ENCODE measurements at regions not wholly inside any gene's neighbourhood (a gene's known extent, or its start where the extent isn't known, plus 50 kb on each side); places are given as distances from the start of the nearest gene placed in this dataset.
A peak's percentile ranks its signal among the peaks of the same experiment; 100 is the strongest.
"Not testable (repeated sequence)": the region's sequence is repeated elsewhere in the genome, so short reads cannot be mapped to it uniquely, and the experiment has no call there.

DNA sequence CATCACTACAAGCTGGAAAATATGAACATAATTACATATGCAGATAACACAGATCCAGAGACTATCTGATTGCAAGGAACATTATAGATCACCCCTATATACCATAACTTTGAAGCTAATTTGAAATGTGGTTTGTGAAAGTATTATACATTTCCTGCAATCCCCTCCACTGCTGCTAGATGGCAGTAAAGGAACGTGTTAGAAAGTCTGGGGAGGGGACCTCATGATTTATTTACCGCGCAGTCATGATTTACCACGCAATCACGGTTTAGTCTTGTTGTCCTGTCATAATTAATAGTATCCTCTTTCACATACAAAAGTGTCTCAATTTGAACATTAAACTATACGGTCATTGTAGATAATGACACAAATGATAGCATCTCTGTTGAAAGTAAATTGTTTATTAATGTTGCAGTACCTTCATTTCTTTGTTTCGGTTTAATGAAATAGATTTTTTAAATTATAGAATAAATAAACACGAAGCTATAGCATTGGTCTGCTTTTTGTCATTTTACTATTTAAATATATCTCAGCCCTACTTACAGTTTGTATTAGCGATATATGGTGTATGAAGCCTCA is 145.3 kb upstream of the PRSS1 start:
- peak; percentile 66 for DNase-seq (ENCODE audit: low spot score)

GRCh38 chr7:142602756-142603155 is 146.5 kb upstream of the PRSS1 start:
- no peak for DNase-seq (ENCODE audit: low spot score)

- no peak for DNase-seq (ENCODE audit: low spot score)
Measured at GRCh38 chr7:142602183-142602582, 147.1 kb upstream of the PRSS1 start.

DNA sequence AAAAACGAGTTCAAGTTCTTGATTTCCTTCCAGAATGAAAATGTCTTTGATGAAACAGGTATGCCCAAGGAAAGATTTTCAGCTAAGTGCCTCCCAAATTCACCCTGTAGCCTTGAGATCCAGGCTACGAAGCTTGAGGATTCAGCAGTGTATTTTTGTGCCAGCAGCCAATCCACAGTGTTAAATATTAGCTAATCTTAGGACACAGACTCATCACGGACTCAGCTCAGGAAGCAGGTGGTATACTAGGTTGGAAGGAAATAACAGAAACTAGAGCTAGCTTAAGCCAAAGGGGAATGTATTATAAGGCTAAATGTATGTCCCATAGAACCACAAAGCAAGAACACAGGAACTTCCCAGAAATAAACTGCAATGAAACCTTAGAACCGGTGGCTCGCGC is 151.0 kb upstream of the PRSS1 start:
- no peak for DNase-seq (ENCODE audit: low spot score)

DNA sequence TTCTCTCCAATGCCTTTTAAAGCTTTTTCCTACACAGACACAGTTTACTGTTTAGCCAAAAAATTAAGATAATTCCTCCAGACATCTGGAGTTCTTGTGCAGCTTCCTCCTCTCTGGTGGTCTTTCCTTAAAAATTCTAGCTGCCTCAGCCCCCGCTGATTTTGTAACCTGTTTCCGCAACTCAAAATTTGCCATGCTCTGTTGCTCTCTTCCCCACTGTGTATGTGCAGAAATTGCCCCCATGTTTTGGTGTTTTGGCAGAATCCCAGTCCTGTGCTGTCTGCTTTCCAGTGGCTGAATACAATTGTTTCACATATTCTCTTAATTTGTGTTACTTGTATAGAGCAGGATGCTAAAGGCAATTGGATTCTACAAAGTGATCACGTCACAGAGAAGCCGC is 151.7 kb upstream of the PRSS1 start:
- no peak for DNase-seq (ENCODE audit: low spot score)

GRCh38 chr7:142595816-142596516 is 153.3 kb upstream of the PRSS1 start:
- no peak for DNase-seq (ENCODE audit: low spot score)

DNA sequence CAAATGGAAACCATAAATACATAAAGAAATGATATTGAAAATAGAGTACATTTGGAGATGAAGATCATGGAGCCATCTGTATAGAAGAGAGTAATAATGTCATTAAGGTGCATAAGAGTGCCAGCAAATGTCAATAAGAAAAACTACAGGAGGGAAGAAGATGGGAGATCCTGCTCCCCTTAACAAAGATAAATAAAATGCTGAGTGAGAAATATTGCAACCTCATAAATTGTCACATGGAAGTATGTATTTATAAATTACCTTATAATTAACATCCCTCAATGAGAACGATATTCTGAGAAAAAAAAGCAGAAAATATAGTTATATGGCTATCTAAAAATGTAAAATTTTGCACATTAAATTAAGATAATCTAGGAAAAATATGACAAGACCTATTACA is 155.2 kb upstream of the PRSS1 start:
- DNase-seq (ENCODE audit: low spot score), result no peak

- DNase-seq (ENCODE audit: low spot score), result no peak
Measured at GRCh38 chr7:142593106-142593505, 156.2 kb upstream of the PRSS1 start.

- DNase-seq (ENCODE audit: low spot score), result no peak
Measured at GRCh38 chr7:142592664-142593063, 156.6 kb upstream of the PRSS1 start.

GRCh38 chr7:142592231-142592630 is 157.0 kb upstream of the PRSS1 start:
- no peak for DNase-seq (ENCODE audit: low spot score)

GRCh38 chr7:142590830-142591457 is 158.3 kb upstream of the PRSS1 start:
- DNase-seq (ENCODE audit: low spot score), result no peak

- no peak for DNase-seq (ENCODE audit: low spot score)
Measured at GRCh38 chr7:142590077-142590476, 159.2 kb upstream of the PRSS1 start.

GRCh38 chr7:142587578-142588191 is 161.6 kb upstream of the PRSS1 start:
- DNase-seq (ENCODE audit: low spot score), result peak; percentile 44

DNA sequence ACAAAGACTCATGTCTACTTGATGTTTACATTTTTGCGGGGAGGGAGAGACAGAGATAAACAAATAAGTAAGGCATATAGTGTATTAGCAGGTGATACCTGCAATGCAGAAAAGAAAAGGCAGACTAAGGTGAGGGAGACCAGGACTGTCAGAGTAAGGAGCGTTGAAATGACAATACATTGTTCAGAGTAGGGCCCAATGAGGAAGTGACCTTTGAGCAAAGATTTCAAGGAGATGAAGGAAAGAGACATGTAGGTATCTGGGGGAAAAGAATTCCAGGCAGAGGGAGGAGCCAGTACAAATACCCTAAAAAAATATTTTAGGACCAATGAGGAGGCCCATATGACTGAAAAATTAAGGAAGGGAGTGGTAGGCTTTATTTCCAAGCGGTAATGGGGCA is 162.7 kb upstream of the PRSS1 start:
- no peak for DNase-seq (ENCODE audit: low spot score)

GRCh38 chr7:142585425-142585824 is 163.8 kb upstream of the PRSS1 start:
- no peak for DNase-seq (ENCODE audit: low spot score)

- DNase-seq (ENCODE audit: low spot score), result no peak
Measured at GRCh38 chr7:142584765-142585164, 164.5 kb upstream of the PRSS1 start.

GRCh38 chr7:142583446-142583845 is 165.8 kb upstream of the PRSS1 start:
- DNase-seq (ENCODE audit: low spot score), result no peak

GRCh38 chr7:142582351-142582750 is 166.9 kb upstream of the PRSS1 start:
- DNase-seq (ENCODE audit: low spot score), result no peak

DNA sequence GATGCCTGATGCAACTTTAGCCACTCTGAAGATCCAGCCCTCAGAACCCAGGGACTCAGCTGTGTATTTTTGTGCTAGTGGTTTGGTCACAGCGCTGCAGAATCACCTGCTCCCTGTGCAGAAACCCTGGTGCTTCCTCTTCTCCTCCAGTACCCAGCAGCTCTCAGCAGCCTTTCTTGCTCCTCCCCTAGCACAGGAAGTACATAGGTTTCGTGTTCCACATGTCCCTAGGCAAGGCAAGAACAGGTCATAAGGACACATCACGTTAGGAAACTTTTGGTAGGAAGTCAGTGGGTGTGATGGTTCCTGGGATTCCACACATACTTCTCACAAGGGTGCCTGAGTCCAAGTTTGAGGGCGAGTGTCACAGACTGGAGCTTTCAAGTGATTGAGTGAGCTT is 167.9 kb upstream of the PRSS1 start:
- DNase-seq (ENCODE audit: low spot score), result no peak

GRCh38 chr7:142579946-142580345 is 169.3 kb upstream of the PRSS1 start:
- no peak for DNase-seq (ENCODE audit: low spot score)

GRCh38 chr7:142575351-142575750 is 173.9 kb upstream of the PRSS1 start:
- not testable (repeated sequence) for DNase-seq (ENCODE audit: low spot score)

DNA sequence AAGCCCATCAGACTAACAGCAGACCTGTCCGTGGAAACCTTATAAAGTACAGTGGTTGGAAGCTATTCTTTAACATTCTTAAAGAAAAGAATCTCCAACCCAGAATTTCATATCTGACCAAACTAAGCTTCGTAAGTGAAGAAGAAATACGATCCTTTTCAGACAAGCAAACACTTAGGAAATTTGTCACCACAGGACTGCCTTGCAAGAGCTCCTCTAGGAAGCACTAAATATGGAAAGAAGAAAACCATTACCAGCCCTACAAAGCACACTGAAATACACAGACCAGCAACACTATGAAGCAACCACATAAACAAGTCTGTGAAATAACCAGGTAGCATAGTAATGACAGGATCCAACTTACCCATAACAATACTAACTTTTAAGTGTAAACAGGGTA is 177.7 kb upstream of the PRSS1 start:
- DNase-seq (ENCODE audit: low spot score), result no peak

DNA sequence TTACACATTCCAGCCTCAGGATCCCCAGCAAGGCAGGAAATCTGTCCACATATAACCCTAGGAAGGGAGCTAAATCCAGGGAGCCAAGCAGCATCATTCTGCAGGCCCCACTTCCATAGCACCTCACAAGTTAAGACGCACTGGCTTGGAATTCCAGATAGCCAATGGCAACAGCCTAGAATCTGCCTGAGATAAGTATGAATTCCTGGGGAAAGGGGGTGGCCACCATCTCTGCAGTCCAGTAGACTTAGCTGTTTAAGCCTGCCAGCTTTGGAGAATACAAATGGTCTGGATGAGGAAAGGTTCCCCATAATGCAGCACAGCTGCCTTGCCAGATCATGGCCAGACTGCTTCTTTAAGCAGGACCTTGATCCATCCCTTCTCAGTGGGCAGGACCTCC is 179.4 kb upstream of the PRSS1 start:
- DNase-seq (ENCODE audit: low spot score), result no peak

Measured in pons (tissue), 1 donor.